HUES48 (cell line): ENCODE measurements at regions not wholly inside any gene's neighbourhood (a gene's known extent, or its start where the extent isn't known, plus 50 kb on each side); places are given as distances from the start of the nearest gene placed in this dataset.
A peak's percentile ranks its signal among the peaks of the same experiment; 100 is the strongest.
"Not testable (repeated sequence)": the region's sequence is repeated elsewhere in the genome, so short reads cannot be mapped to it uniquely, and the experiment has no call there.

Source experiments
- H3K27ac ChIP-seq: one replicate; pipeline ENCODE4 v1.7.0; 2013; ENCODE audit warnings: low read depth, low read length, inconsistent platforms
- H3K27me3 ChIP-seq: 2 replicates; pipeline ENCODE4 v1.6.1; 2013; ENCODE audit warnings: mild to moderate bottlenecking, low read length; ENCODE audit not compliant: control insufficient read depth, insufficient read depth
- H3K36me3 ChIP-seq: 2 replicates; pipeline ENCODE4 v1.6.1; 2013; ENCODE audit warnings: low read length; ENCODE audit not compliant: control insufficient read depth, insufficient read depth
- H3K4me1 ChIP-seq: 2 replicates; pipeline ENCODE4 v1.6.1; 2013; ENCODE audit warnings: mild to moderate bottlenecking, low read length; ENCODE audit not compliant: control insufficient read depth, insufficient read depth
- H3K4me3 ChIP-seq: 2 replicates; pipeline ENCODE4 v1.5.1; 2013; ENCODE audit warnings: mild to moderate bottlenecking, low read depth, low read length
- H3K9ac ChIP-seq: 2 replicates; pipeline ENCODE4 v1.6.1; 2013; ENCODE audit warnings: mild to moderate bottlenecking, low read depth, low read length, moderate library complexity
- H3K9me3 ChIP-seq: 2 replicates; pipeline ENCODE4 v1.6.1; 2013; ENCODE audit warnings: low read length; ENCODE audit not compliant: control insufficient read depth, insufficient read depth

DNA sequence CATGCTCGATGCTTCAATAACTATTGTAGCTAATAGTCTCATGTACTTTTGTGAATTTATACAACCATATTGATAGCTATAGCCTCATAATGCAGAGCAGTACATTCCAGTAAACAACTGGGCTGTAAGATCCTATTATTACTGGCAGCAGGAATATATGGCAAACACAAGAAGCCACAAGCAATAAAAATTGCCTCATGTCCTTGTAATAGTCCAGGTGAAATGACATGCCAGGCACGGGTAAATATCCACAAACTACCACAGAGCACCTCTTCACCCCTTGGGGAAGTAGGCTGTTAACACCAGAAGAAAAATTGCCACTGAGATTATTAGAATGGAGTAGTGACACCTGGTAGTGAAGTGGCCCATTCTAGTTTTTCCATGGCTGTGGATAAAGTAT is 158.3 kb downstream of the MTX2 start:
- no peaks in the 10 kb centered on the region for H3K27me3 ChIP-seq
- no peaks in the 10 kb centered on the region for H3K9me3 ChIP-seq
- H3K4me1 ChIP-seq = peaks cover 13% of the 10 kb centered on the region
- no peak overlapping the region for H3K9ac ChIP-seq
- no peak overlapping the region for H3K4me3 ChIP-seq
- H3K36me3 ChIP-seq = no peaks in the 10 kb centered on the region
- H3K27ac ChIP-seq = no peak overlapping the region

DNA sequence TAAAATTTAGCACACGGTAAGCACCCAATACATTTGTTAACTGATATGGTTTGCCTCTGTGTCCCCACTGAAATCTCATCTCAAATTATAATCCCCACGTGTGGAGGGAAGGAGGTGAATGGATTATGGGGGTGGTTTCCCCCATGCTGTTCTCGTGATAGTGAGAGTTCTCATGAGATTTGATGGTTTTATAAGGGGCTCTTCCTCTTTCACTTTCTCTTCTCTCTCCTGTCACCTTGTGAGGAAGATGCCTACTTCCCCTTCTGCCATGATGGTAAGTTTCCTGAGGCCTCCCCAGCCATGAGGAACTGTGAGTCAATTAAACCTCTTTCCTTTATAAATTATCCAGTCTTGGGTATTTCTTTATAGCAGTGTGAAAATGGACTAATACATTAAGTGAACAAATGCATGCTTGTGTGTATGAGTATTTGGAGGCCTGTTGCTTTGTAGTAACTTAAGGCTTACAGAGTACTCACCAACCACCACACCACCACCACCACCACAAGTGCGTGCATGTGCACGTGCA is 159.8 kb downstream of the MTX2 start:
- not testable (repeated sequence) for H3K27ac ChIP-seq, H3K9me3 ChIP-seq, H3K4me3 ChIP-seq, H3K9ac ChIP-seq, H3K27me3 ChIP-seq, H3K36me3 ChIP-seq
- H3K4me1 ChIP-seq = peaks cover 13% of the 10 kb centered on the region

DNA sequence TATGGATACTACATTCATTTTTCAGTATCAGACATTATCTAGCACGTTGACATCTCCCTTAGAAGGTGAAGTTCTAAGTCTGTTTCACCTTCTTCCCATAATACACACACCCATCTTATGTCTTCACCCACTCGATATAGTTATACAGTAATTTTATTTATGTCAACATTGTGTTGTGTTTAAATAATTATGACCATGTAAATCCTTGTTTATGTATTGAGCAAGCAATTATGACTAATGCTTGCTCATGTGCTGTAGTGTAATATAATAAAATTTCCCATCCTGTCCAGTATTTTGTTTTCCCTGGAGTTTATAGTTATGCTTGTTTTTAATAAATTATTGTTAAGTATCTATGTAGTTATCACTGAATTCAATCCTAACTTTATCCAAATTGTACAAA is 163.2 kb downstream of the MTX2 start:
- Histone ChIP-seq H3K4me1 (no peaks in the 10 kb centered on the region), H3K27me3 (no peaks in the 10 kb centered on the region), H3K9me3 (no peaks in the 10 kb centered on the region), H3K9ac (no peak overlapping the region), H3K36me3 (no peaks in the 10 kb centered on the region), H3K4me3 (no peak overlapping the region), H3K27ac (no peak overlapping the region)

DNA sequence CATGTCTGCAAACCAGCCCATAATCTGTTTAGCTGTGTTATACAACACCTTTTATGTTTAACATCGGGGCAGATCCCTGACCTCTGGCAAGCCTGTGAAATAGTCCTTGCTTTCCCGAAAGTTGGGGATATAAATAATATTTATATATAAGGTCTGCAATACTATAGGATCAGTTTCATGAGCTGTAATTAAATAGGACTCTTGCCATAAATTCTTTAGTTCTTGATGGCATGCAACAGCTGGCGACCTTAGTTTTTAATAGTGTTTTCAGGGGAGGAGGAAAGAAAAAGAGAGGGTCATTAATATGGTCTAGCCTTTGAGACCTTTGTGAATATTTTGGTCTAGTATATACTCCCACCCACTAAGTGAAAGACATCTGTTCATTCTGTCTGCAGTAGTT is 166.5 kb downstream of the MTX2 start:
- H3K4me1 ChIP-seq = no peaks in the 10 kb centered on the region
- H3K27ac ChIP-seq = no peak overlapping the region
- H3K27me3 ChIP-seq = no peaks in the 10 kb centered on the region

DNA sequence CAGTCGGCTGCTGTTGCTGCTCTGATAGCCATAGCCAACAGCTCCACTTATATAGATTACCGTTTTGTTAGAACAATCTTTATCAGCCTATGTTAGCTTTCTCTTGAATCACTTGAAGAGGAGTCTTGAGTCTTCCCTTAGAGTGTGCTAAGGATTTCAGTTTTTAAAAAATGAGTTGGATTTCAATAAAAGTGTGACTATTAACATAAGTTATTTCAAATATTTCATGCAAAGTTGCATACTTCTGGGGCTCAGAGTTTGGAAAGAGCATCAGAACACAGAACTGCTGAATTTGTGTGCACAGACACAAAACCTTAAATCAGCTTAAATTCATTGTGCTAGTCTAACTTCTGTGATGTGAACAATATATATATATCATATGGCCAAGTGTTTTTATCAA is 174.7 kb downstream of the MTX2 start:
- H3K27ac ChIP-seq = no peak overlapping the region
- H3K9me3 ChIP-seq = no peaks in the 10 kb centered on the region
- no peaks in the 10 kb centered on the region for H3K27me3 ChIP-seq

More for the DNA sequence above, 166.5 kb downstream of the MTX2 start:
- Histone ChIP-seq H3K4me3 (no peak overlapping the region), H3K36me3 (no peaks in the 10 kb centered on the region), H3K9ac (no peak overlapping the region), H3K9me3 (no peaks in the 10 kb centered on the region)

DNA sequence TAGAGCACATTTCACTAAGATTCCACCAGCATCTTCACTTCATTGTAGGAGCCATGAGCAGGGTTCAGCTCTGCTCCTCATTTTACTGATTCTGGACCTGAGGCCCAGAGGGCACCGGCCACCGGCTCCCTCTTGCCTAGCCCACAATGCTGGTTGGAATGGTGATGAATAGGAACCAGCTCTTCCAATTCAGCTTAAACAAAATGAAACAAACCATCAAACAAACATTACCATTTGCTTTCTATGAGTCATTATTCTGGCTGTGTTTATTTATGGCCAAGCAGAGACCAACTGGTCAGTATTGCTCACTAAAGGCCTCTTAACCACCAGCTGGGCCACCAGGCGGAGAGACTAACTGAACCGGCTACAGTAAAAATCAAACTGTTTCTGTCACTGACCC is 176.7 kb downstream of the MTX2 start:
- H3K4me1 ChIP-seq = peaks cover 25% of the 10 kb centered on the region
- H3K9me3 ChIP-seq = no peaks in the 10 kb centered on the region
- H3K27ac ChIP-seq = no peak overlapping the region
- no peaks in the 10 kb centered on the region for H3K36me3 ChIP-seq
- no peaks in the 10 kb centered on the region for H3K27me3 ChIP-seq
- no peak overlapping the region for H3K9ac ChIP-seq
- H3K4me3 ChIP-seq = no peak overlapping the region

More for the DNA sequence above, 174.7 kb downstream of the MTX2 start:
- H3K9ac ChIP-seq = no peak overlapping the region
- peaks cover 6% of the 10 kb centered on the region for H3K4me1 ChIP-seq
- H3K4me3 ChIP-seq = no peak overlapping the region
- no peaks in the 10 kb centered on the region for H3K36me3 ChIP-seq

DNA sequence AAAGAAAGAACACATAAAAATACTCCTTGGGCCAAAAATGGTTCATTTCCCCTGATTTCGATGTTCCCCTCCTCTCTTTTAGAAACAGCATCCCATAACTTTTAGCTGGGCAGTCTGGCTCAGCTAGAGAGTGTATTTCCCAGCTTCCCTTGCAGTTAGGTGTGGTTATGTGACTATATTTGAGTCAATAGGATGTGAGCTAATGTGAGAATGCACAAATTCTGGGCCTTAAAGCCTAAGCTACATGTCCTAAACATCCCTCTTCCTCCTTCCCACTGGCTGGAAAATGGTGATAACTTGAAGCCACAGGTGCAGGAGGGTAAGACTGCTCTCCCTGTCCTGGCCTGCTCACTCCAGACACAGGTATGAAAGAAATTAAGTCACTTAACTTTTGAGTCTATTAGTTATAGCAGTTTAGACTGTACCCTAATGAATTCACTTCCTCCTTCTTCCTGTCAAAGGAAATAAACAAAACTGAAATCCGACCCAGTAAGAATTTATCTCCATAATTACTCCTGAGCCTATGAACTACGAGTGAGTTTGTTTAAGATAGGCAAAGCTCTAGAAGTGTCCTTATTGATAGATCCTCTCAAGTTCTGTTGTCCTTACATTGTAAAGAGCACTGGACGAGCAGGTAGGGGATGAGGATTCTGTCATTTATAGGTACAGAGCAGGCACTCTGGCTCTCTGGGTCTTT is 177.6 kb downstream of the MTX2 start:
- no peaks in the 10 kb centered on the region for H3K9me3 ChIP-seq
- H3K27me3 ChIP-seq = no peaks in the 10 kb centered on the region
- no peak overlapping the region for H3K27ac ChIP-seq
- no peak overlapping the region for H3K9ac ChIP-seq
- peaks cover 27% of the 10 kb centered on the region for H3K4me1 ChIP-seq
- H3K4me3 ChIP-seq = no peak overlapping the region
- no peaks in the 10 kb centered on the region for H3K36me3 ChIP-seq

DNA sequence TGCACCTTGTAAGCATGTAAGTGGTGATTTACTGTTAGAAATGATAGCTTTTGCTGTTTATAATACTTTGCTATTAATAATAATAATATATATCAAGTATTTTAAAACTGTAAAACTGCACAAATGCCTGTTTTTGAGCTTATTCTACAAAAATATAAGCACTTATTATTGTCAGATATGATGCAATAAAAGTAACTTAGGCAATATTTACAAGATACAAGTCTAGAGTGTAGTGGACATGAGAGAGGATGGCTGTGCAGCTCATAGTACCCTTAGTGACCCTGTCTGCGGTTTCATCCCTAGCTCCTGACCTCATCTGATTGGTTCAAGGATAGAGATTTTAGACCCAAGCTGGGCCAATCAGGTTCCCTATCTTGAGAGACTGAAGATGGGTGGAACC is 178.4 kb downstream of the MTX2 start:
- no peak overlapping the region for H3K9ac ChIP-seq
- H3K9me3 ChIP-seq = no peaks in the 10 kb centered on the region
- no peak overlapping the region for H3K4me3 ChIP-seq
- H3K27me3 ChIP-seq = no peaks in the 10 kb centered on the region
- no peaks in the 10 kb centered on the region for H3K36me3 ChIP-seq
- peaks cover 27% of the 10 kb centered on the region for H3K4me1 ChIP-seq
- no peak overlapping the region for H3K27ac ChIP-seq

DNA sequence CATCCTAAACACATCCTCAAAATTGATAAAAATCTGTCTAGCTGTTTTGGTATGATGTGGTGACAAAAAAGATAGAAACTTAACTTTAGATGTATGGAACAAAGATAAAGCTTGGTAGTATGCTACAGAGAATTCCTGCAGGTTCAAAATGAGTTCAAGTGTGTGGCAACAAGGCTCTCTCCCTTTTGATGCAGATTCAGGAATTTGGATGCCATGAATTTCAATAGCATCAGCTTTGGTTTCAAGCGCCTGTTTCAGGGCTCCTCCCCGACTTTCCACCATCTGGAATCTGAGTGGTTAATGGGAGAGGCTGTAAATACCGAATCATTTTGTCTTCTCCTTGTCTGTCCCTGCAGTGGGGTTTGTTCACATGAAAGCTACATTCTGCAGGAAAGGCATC is 180.6 kb downstream of the MTX2 start:
- H3K36me3 ChIP-seq = no peaks in the 10 kb centered on the region
- no peaks in the 10 kb centered on the region for H3K9me3 ChIP-seq
- H3K9ac ChIP-seq = peak overlapping the region; percentile 36; the same call in 1 of the 2 replicates
- peaks cover 30% of the 10 kb centered on the region for H3K4me1 ChIP-seq
- peak overlapping the region; percentile 38 for H3K4me3 ChIP-seq
- H3K27me3 ChIP-seq = no peaks in the 10 kb centered on the region
- peak overlapping the region; percentile 83 for H3K27ac ChIP-seq

DNA sequence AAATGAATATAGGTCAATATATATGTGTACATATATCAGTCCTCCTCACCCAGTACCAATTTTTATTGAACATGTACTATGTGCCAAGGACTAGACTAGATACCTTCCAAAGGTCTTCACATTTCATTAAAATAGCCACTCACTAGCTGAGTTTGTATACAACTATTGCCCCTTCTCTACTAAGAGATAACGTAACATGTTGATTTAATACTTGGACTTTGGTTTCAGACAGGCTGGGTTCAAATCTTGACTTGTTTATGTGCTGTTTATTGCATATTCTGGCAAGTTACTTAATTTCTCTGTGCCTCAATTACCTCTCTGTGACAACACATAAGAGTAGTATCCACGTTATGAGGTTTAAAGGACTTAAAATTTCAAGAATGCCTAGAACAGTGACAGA is 184.5 kb downstream of the MTX2 start:
- Histone ChIP-seq H3K9ac (no peak overlapping the region), H3K9me3 (no peaks in the 10 kb centered on the region), H3K36me3 (no peaks in the 10 kb centered on the region), H3K27ac (no peak overlapping the region), H3K4me1 (peaks cover 32% of the 10 kb centered on the region), H3K27me3 (no peaks in the 10 kb centered on the region), H3K4me3 (no peak overlapping the region)

DNA sequence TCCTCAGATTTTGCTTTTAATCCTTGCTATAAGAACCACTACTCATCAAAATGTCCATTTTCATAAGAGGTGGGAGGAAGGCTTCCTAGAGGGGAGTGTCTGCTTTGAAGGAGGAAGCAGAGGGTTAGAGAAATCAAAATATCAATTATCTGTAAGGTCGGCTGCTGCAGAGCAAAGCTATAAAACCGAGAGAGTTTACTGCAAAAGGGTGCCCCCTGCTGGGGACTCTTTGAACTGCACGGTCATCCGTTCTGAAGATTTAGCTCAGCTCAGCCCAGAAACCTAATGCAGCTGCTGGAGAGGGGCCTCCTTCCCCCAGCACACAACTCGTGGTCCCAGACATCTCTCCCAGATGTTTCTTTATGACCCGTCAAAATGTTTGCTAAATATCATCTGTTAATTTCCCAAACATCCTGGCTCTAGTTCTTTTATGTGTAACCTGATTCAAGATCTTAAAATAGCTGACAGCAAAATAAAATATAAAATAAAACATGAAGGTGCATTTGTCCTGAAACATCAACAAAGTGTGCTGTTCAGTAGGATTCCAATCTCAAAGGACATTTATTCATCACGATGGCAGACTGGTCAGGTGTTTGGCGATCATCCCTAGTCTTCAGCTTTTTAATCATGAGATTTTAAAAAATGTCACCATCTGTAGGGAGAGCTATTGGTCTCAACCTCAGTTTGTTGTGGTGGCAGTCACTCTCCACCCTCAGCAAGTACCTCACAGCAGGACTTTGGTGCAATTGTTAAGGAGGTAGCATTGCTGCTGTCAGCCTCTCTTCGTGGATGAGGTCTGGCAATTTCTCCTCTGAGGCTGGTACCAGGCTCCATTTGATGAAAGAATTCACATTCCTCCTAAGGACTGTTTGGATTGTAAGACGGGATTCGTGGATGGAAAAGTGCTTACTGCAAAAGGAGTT is 185.9 kb downstream of the MTX2 start:
- Histone ChIP-seq H3K9me3 (no peaks in the 10 kb centered on the region), H3K36me3 (no peaks in the 10 kb centered on the region), H3K27ac (no peak overlapping the region), H3K4me1 (peaks cover 19% of the 10 kb centered on the region), H3K9ac (no peak overlapping the region), H3K27me3 (no peaks in the 10 kb centered on the region), H3K4me3 (no peak overlapping the region)
